AG04449 (cell line): ENCODE measurements at regions not wholly inside any gene's neighbourhood (a gene's known extent, or its start where the extent isn't known, plus 50 kb on each side); places are given as distances from the start of the nearest gene placed in this dataset.

Source experiments
- CTCF ChIA-PET: fragments of 350-600 bp; formaldehyde crosslinking; extraction: SDS; loops from one replicate; lab custom pipeline; 2021; ENCODE audit warnings: antibody characterized with exemption; lab: Yijun Ruan, JAX
- POLR2A ChIA-PET: fragments of 400-600, 350-600 bp; formaldehyde crosslinking; extraction: SDS; loops from one replicate; lab custom pipeline; 2020; ENCODE audit warnings: antibody characterized with exemption, inconsistent platforms; lab: Yijun Ruan, JAX
- DNase-seq: peaks from one replicate; pipeline ENCODE4 v3.0.0-alpha.2; 2010; ENCODE audit warnings: low read depth, low spot score
- H3K4me3 ChIP-seq: 2 replicates; pipeline ENCODE4 v1.5.1; 2011; ENCODE audit warnings: low read depth, mild to moderate bottlenecking, control low read depth, low read length
- TF ChIP-seq, protein P1 (sequence below): IDR thresholded peaks from one replicate; pipeline ENCODE4 v1.5.1; 2011; ENCODE audit warnings: mild to moderate bottlenecking, moderate library complexity, low read length, control low read depth, inconsistent platforms; ENCODE audit not compliant: insufficient read depth; ENCODE audit errors: missing control alignments

DNA sequence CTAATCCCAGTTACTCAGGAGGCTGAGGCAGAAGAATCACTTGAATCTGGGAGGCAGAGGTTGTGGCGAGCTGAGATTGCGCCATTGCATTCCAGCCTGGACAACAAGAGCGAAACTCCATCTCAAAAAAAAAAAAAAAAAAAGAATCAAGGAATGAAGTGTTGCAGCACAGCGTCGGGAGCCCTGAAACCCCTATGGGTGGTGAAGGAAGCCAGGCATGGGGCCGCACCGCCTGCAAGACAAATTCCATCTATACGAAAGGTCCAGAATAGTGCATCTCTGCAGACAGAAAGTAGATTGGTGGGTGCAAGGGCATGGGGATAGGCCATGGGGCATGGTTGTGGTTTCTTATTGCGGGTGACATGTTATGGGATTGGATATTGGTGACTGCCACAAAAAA is 98.6 kb upstream of the PRR20G start:
- CTCF ChIA-PET = interaction anchor here (0.6 kb wide), 1 partner anchor 185 kb away, joined by 3 read pairs; no protein-coding TSS in a partner anchor
- DNase-seq = no peak
- H3K4me3 ChIP-seq = no peak overlapping the region
- POLR2A ChIA-PET = no interaction called here
- TF ChIP-seq, protein P1, sequence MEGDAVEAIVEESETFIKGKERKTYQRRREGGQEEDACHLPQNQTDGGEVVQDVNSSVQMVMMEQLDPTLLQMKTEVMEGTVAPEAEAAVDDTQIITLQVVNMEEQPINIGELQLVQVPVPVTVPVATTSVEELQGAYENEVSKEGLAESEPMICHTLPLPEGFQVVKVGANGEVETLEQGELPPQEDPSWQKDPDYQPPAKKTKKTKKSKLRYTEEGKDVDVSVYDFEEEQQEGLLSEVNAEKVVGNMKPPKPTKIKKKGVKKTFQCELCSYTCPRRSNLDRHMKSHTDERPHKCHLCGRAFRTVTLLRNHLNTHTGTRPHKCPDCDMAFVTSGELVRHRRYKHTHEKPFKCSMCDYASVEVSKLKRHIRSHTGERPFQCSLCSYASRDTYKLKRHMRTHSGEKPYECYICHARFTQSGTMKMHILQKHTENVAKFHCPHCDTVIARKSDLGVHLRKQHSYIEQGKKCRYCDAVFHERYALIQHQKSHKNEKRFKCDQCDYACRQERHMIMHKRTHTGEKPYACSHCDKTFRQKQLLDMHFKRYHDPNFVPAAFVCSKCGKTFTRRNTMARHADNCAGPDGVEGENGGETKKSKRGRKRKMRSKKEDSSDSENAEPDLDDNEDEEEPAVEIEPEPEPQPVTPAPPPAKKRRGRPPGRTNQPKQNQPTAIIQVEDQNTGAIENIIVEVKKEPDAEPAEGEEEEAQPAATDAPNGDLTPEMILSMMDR = no peak

DNA sequence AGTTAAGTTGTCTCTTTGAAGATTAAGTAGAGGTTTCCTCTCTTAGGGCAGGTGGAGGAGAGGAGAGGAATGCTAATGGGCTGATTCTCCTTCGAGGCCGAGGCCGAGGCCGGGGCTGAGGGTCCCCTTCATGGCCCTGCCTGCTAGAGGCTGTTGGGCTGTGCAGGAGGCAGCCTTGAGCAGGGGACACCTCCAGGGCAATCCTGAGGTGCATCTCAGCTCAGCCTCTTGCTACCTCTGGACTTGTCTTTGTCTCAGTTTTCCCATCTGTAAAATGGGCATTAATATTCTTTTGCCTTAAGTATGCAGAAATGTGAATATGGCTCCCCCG is 97.7 kb upstream of the PRR20G start:
- ChIA-PET POLR2A (no interaction called here), CTCF (no interaction called here)
- H3K4me3 ChIP-seq = no peak overlapping the region
- TF ChIP-seq, protein P1 = no peak
- no peak for DNase-seq

DNA sequence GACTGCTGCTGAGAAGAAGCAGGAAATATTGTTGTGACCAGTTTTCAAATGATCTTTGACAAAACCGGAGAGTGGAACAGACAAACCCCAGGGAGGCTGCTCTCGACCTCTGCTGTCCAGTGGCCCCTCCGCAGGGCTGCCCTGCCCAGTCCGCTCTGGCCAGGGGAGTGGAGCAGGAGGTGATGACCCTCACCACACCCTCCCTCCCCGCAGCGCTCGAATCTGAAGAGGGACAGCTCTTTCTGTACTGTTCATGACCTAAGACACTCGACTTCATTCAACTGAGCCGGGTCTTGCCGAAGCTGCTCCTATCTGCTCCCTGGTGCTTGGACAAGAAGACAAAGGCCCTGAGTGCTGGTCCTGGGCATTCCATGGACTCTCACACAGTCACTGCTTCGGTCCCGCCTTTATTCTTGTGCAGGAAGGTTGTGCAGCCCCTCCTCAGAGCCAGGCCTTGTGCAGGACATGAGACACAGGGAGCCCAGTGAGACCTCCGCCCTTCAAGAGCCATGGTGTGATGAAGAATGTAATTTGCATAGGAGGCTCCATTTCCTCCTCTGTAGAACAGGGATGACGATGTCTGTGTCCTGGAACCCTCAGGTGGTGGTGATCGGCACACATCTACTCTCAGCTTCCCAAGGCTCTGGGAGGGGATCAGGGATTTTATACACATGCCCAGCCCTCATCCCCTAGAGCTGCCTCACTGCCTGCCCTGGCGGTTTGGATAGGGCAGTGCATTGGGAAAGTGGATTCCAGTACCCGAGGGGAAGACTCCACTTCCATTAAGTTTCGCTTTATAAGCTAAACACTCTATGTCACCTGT is 97.1 kb upstream of the PRR20G start:
- CTCF ChIA-PET = no interaction called here
- TF ChIP-seq, protein P1 = no peak
- POLR2A ChIA-PET = no interaction called here
- H3K4me3 ChIP-seq = no peak overlapping the region
- DNase-seq = no peak

DNA sequence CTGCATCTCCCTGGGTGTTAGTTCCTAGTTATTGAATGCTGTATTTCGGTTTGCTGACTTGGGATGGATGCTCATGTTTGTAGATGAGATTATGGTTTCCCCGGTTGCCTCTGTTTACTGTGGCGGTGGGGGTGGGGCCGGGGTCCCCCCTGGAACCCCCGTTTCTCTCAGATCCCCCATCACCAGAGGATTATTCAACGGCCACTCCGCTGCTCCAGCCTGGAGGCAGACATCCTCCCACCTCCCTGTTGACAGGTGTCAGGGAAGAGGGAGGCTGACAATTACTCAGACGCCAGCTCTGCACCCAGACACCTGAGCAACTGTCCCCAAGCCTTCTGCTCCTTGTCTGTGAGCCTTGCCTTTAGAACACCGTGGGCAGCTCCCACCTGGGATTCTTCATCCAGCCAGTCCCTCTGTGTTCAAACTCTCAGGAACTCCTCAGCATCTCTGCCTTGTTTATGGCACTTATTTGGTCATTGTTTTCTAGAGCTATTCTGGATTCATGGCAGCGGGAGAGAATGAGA is 95.9 kb upstream of the PRR20G start:
- ChIA-PET CTCF (no interaction called here), POLR2A (no interaction called here)
- DNase-seq = no peak

DNA sequence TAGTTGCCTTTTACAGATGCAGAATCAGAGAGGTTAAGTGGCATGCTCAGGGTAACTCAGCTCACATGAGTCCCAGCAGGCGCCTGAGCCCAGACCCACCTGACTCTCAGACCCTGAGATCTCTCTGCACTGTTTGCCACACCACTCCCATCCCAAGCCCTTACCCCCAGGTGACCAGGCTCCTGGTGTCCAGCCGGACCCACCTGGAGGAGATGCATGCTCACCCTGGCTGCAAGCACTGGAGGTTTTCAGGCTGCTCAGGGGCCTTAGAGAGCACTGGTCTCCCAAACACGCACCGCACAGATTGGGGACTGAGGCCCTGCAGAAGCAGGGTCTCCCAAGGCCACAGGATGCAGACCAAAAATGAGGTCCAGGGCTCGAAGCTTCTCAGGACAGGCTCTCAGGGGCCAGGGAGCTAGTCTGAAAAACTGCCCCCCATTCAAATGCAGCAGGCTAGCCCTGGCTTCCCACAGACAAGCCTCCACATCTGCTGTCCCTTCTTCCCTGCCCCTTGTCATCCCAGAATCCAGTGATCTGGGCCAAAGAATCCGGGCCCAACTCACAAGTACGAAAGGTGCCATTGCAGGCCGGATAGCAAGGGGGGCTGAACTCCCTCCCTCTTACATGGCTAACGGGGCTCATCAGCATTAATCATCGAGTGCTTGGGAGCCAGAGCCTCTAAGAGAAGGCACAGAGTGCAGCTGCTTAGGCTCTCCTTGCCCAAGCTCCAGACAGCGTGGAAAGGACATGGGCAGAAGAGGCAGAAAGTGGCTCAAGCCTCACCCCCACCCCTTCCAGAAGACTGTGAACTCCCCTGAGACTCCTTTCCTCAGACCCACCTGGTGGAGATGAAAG is 90.2 kb upstream of the PRR20G start:
- DNase-seq = no peak
- no peak overlapping the region for H3K4me3 ChIP-seq
- ChIA-PET POLR2A (no interaction called here), CTCF (no interaction called here)
- TF ChIP-seq, protein P1 = no peak

More for the DNA sequence above, 95.9 kb upstream of the PRR20G start:
- TF ChIP-seq, protein P1 = no peak
- no peak overlapping the region for H3K4me3 ChIP-seq
